Fibroblast of skin of back (primary cell): ENCODE measurements at regions not wholly inside any gene's neighbourhood (a gene's known extent, or its start where the extent isn't known, plus 50 kb on each side); places are given as distances from the start of the nearest gene placed in this dataset.

ENCODE experiments used
- DNase-seq: peaks from one replicate; pipeline ENCODE4 v3.0.0-alpha.2; 2013

DNA sequence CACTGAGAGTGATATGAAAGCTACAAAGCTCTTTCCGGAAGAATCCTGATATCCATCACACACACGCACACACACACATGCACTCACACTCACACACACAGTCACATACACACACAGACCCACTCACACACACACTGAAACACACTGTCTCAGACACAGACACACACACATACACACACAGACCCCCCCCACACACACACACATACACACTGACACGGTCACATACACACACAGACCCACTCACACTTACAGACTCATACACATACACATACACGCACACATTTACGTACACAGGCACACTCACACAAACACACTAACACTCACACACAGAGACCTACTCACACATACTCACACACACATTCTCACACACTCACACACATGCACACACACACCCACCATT lies 58.6 kb downstream of the LIG4 start:
- DNase-seq, result no peak

DNA sequence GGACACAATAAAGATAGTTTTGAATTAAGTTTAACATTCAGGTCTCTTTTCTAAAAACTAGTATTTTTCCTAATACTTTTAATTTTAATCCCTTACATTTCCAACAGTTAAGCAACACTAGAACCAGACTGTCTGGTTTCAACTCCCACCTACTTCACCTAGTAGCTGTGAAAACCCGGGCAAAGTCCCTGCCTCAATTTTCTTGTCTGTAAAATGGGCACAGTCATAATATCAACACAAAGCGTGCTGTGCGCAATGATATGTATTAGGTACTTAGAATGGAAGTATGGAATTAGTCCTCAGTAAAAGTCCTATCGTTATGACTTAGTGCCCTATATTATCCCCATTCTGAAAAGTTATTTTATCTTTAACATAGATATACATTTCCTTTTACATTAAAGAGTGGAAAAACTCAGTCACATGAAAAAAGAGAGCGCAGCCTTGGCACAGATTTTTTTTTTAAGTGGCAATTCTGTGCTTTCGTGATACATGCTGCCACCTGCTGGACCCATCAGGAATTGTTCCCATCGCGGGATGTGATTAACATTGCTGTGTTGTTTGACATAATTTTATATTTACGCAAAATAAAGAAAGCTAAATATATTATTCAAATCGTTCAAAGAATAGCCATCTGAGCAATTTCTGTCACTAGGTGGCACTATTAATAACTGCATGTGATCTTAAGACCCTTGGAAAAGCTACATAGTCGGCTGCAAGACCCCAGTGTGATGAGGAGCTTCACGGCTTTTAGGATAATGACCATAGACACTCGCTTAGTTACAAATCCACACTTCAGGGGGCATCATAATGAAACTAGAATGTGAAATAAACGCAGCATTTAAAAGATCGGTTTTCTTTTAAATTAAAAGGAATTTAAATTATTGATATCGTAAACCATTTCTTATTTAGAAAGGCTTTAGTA lies 59.9 kb downstream of the LIG4 start:
- peak; percentile 43 for DNase-seq

DNA sequence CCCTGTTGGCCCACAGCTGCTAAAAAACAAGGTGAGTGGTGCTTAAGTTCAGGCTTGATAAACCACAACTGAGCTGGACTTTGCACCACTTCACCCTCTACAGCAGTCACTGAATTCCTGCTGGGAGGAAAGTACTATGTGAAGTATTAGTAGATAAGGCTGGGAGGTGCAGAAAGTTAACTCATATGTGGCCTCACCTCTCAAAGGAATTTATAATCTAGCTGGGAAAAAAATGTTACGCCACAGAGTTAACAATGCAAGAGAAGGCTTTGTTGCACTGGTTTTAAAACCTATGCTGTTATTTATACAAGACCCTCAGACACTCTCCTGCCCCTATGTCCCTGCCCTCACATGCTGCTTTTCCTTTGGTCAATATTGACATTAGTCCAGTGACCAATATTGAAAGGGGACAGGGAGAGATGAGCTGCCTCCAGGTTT lies 60.9 kb downstream of the LIG4 start:
- no peak for DNase-seq

DNA sequence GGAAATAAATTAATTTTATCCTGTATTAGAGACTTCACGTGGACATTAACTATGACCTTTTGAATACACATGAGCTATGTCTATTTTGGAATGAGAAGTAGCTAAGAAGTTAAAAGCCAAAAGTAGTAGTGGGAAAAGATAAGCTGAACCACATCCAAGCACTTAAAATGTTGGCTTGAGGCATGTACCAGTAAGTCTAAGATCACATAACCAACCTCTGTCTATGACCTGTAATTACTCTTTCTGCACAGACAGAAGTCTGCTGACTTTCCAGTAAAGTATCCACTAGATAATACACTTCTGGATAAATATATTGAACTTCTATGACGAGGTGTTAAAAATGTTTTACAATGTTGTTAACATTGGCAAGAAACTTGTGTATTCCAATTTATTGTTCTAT lies 68.7 kb downstream of the LIG4 start:
- no peak for DNase-seq

DNA sequence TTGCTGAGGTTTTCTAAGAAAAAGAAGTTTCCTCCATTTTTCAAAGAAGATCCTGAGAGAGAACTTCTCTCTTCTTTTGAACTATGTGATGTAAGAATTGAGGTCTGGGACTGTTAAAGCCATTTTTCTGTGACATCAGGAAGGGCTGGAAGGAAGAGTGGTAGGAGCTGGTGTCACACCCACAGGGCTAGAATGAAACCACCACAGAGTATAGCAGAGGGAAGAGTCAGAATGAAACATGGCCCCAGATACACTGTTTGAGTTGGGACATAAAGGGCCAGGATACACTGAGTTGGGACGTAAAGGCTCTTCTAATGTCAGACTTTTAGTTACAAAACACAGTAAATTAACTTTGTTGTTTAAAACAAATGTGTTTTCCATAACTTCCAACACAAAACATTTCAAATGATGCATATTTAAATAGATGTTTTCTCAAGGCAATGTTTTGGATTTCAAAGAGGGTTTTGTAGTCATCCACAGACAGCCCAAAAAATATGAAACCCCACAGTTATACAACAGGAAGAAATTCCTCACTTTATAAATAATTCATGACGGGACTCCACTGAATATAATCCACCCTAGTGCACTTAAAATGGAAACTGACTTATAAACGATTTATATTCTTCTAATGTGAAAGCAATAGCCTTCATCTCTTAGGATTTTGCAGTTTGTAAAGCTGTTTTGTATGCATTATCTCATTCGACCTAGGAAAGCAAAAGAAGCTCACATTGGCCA lies 72.5 kb downstream of the LIG4 start:
- DNase-seq, result no peak

DNA sequence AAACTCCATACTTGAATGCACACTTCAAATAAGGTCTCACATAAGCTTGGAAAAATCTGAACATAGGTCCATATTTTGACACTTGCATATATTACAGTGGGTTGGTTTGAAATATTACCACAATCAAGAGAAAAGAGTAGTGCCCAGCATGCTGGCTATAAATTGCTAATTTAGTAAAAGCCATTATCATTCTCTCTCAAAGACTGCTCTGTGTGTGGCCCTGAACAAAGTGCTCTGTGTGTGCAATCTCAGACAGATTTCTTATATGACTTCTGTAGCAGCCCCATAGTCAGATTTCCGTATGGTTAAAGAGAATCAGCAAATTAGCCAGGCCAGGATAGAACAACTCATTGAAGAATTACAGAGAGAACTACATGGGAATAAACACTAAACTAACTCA lies 78.2 kb downstream of the LIG4 start:
- DNase-seq, result no peak

DNA sequence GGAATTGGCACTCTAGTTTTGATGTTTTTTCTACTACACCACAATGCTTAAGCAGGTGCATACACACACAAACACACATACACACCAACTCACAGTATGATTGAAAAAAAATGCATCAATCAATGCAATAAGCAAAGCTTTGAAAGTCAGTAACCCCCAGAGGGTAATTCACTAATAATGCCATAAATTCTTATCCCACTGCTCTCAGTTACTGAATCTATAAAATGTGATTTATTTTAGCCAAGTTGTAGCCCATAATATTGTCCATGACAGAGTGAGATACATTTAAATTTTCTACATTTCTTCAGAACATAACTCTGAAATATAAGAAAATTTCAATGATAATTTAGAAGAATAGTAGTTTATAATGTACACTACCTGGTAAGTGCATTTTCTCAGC lies 87.9 kb downstream of the LIG4 start:
- DNase-seq, result no peak

DNA sequence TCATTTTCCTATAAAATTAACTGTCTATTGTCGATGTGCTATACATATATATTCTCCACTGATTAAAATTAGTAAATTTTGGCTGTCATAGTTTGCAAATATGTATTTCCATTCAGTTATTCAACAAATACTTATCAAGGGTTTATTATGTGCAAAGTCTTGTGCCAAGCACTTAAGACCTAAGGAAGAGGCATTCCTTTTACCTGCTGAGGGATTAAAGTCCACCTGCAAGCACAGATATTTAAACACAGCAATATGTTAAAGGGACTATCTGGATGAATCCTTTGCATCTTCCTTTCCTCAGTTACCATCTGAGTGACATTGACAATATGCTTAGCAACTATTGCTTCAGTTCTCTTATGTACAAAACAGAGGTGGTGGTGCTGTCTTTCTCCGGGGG lies 89.3 kb downstream of the LIG4 start:
- DNase-seq, result no peak

DNA sequence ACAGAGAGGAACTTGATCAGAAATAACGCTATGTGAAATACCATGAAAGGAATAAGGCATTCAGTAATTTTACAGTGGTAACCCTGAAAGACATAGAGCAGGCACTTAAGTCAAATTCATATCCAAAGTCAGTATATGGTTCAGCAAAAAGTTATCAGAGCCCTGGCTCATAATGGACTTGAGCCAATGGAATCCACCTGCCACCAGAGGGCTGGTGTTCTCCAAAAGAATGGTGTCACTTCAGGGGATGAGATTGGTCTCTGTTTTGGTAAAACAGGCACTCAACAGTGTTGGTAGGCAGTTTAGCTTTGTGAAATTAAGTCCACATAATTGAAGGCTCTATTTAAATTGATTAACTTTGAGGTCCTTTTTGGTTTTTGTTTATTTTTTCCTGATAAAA lies 93.9 kb downstream of the LIG4 start:
- DNase-seq, result no peak

DNA sequence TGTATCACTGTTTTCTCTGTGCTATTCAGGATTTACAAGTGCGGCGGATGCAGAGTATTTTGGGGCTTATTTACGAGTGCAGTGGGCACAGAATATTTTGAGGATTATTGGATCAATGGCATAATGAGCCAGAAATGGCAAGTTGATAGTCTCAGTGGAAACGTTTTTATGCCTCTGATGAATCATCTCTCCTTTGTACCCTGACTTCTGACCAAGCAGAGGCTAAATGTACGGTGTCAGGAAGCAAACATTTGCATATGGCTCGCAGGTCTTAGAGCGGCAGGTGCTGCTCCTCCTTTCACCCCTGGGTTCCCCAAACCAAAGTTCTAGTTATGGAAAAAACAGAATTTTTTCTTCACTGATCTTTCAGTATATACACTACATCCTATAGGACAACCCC lies 94.5 kb downstream of the LIG4 start:
- no peak for DNase-seq

DNA sequence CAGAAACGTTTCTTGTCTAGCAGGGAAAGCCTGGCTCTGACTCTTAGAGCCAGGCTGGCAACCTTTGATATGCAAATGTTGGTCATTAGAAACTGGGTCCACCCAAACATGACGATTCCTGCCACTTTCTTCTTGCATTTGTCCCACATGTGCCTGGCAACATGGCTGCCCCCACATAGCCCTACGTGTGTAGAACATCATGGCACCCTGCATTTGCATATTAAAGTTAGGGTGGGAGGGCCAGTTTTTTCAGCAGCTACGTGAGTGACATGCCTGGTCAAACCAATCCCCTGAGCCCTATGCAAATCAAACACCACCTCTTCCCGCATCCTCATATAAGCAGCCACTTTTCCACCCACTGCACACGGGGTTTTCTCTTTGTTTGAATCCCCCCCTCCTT lies 95.0 kb downstream of the LIG4 start:
- DNase-seq, result no peak

DNA sequence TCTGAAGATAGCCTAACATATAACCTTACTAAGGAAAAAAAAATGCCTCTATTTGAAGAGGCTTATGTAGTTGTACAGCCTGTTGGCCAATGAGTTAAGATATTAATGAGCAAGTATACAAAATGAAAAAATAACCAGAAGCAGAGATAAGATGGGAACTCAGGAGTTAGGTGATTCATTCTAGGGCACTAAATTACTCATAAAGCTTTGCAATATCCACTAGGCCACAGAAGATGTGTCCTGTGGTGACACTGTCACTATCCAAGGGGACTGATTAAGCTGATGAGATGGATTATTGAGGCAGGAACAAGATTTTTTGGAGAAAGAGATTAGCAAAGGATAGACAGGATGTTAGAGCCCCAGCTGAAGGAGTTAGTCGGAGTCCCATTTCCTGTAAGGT lies 99.6 kb downstream of the LIG4 start:
- no peak for DNase-seq

DNA sequence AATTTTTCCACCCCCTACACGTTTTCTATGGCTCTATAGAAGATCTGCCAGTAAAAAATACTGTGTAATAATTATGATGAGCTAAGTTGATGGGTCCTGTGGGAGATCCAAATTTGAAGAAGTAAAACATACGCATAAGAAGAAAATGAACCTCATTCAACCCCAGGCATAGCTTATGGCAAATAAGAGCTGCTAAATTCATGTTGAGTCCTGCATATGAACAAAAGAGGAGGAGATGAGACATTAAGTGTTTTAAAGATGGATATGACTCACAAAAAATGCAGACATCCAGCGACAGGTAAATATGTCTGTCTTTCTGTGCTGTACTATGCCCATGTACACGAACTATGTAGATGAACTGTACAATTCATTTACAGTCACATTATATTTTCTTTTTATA lies 101.9 kb downstream of the LIG4 start:
- DNase-seq, result no peak

DNA sequence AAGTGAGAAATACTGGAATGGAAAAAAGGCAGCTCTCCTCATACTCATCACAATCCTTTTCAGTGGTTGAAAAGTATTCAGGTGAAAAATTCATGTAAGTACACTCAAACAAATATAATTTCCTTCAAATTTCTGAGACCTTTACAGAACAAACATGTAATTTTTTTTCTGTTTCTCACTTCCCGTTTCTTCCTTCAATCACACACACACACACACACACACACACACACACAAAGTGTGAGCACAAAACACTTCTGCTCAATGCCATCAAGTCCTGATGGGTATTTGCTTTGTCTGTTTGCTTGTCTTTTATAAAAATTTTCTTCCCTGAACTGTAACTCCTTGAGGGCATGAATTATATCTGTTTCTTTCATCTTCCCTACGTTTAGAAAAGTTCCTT lies 110.6 kb downstream of the LIG4 start:
- no peak for DNase-seq

DNA sequence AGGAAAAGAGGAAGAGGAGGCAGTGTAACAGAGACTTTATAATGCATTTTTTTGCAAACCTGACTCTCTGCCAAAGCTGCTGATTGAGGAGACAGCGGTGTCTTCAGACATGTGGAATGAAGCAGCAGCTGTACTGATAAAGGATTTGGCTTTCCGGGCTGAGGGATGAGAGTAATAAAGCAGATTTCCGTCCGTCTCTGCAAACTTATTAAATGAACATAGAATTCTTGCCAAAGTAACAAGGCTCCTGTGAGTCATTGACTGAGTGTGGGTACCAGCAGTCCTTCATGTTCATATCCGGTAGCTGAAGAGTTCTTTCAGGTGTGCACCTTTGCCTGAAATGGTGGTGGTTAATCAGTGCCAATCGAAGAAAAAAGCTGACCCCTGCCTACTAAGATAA lies 112.6 kb downstream of the LIG4 start:
- no peak for DNase-seq

DNA sequence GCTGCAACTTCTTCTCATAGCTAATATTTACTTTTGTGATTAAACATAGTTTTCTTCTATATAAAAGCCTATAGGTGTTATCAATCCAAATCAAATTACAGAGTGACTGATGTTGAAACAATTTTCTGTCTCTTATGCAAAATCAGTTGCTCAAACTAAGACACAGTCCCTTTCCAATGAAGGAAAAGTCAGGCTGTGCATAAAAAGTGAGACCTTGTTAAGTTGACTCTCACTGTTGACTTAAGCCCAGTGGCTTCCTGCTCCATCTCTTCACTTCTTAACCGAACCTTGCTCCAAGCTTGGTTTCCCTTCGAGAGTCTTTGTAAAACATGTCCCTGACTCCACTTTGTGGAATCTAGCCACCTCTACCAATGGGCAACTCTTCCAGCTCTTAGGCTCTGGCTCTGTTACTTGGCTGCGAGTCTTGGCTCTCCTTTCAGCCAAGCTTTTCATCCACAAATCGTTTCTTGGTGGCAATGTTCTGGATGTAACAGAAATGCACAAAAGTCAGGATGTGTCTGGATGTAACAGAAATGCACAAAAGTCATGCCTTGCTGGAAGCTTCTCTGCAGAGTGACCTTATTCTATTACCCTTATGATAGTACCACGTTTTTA lies 118.9 kb downstream of the LIG4 start:
- DNase-seq, result no peak

DNA sequence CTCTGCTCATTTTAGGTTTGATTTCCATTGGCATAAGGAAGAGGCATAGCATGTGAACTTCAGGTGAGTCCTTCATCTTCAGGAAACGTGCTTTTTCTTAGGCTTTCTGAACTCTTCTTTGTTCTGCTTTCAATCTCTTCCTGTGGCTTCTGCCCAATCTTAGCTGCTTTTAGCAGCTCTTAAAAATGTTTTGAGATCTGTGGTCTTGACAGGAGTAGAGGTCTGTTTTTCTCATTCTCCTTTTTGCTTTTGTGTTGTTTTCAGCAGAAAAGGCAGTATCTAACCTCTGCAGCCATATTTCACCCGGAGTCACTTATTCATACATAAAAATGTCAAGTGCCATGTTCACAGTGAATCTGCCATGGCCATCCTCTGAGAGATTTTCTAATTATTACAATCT lies 120.3 kb downstream of the LIG4 start:
- no peak for DNase-seq

DNA sequence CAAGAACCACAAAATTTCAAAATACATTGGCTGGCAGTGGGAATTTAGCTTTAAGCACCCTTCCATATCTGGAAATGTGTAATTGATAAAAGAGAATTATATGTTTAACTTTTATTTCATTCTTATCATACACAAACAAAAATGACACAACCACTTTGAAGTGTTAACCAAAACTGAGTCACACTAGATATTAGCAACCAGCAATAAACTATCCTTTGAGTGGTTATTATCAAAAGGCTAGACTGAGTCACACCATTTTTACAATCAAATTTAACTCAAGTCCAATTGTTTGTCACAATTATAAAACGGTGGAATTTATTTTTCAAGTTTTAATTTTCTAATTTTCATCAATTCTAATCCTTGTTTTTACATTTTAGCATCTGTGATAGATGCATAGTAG lies 121.7 kb downstream of the LIG4 start:
- DNase-seq, result no peak

DNA sequence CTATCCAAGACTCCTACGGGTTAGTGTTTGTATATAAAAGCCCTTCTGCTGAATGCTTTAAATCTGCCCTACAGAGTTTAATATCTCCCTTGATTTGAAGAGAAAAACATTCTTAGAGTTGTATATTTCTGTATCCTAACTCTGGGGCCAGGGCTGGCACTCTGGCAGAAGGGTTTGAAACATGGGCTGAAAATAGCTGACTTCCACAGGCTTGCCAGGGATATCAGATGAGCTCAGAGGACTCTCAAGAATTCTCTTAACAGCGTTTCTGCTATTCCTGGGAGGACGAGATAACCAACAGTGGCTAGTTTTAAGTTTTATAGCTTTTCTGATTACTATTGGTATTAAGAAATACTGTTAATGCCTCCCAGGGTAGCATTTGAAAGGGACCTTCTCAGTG lies 127.5 kb downstream of the LIG4 start:
- no peak for DNase-seq

DNA sequence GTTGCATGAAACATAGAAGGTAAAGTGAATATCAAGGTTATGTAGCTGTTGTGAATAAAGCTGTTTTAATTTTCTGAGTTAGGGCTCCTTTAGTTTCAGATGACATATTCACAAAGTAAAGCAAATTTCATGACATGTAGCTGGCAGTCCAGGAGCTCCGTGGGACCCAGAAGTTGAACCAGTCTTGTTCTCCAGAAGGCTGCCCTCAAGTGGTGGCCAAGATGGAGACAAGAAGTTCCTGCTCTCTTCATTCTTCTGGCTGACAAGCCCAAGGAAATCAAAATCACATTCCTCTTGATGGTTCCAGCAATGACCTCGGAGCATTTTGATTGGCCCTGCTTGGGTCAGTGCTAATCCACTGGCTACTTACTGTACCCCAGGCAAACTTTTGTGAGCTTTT lies 128.7 kb downstream of the LIG4 start:
- peak; percentile 22 for DNase-seq

DNA sequence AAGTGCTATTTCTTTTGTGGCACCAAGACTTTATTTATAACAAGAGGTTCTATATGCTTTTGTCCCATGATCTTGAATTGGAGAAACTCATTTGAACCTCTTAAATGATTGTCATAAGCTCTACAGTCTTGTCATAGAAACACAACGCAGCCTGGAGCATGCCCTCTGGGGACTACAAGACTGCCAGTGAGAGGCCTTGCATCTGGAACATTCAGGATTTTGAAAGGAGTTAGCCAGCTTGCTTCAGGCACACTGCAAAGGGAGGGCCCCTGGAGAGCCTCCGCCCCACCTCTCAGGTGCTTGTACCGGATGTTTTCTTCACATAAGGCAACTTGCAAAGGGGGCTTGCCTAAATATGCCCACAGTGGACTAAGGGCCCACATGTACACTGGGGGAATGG lies 130.5 kb downstream of the LIG4 start:
- no peak for DNase-seq

DNA sequence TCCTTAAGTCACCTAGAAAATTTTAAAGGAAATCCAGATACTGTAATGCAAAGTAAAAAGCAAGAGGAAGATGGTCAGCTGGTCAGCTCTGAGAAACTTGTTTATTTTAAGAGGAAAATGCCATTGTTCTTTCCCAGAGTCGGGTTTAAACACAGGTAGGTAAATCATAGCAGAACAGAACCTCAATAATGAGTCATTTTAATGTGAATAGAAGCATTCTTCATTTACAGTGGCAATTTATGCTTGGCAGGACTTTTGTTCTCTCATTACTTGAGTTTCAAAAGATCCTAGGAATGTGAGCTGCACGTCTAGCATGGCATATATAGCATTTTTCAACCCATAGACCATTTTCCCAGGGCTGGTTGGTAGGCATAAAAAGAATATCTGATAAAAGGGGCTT lies 132.3 kb downstream of the LIG4 start:
- no peak for DNase-seq

DNA sequence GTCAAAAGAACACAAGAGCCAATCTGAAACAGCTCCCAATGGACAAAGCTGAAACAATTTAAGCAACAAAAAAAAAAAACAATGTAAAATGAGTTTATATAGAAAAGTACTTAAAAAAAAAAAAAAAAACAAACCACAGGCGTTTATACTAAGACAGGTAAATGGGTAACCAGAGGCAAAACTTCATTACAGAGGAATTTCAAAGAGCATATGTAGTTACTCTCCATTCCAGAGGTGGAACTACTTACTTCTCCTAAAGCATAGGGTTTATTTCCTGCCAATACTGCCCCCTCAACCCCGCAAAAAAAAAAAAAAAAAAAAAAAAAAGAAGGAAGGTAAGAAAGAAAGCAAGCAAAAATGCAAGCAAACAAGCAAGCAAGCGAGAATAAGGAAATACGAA lies 132.9 kb downstream of the LIG4 start:
- DNase-seq, result no peak

DNA sequence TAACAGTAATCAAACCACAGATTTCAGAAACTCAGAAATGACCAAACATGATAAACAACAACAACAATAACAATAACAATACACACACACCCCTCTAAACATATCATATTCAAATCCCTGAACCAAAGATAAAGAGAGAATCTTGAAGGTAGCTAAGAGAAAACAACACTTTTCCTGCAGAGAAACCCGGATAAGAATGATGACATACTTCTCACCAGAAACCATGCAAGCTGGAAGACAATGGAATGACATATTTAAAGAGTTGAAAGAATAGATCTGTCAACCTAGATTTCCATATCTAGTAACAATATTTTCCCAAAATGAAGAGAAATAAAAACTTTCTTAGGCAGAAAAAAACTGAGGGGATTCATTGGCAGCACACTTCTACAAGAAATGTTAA lies 138.1 kb downstream of the LIG4 start:
- no peak for DNase-seq
